Osteoblast (primary cell): ENCODE measurements at regions not wholly inside any gene's neighbourhood (a gene's known extent, or its start where the extent isn't known, plus 50 kb on each side); places are given as distances from the start of the nearest gene placed in this dataset.

Experiments used
- DNase-seq: peaks from one replicate; pipeline ENCODE4 v3.0.0; 2011; ENCODE audit warnings: low spot score, mixed read lengths; ENCODE audit not compliant: insufficient read length; ENCODE audit errors: missing footprints
- H2AFZ ChIP-seq: 2 replicates; pipeline ENCODE4 v1.6.0; 2011; ENCODE audit warnings: mild to moderate bottlenecking, low read length
- H3K27ac ChIP-seq: 2 replicates; pipeline ENCODE4 v1.5.1; 2011; ENCODE audit warnings: mild to moderate bottlenecking, low read depth, low read length, moderate library complexity
- H3K27me3 ChIP-seq: 2 replicates; pipeline ENCODE4 v1.6.0; 2012; ENCODE audit warnings: mild to moderate bottlenecking, control low read depth, inconsistent platforms, low read length, moderate library complexity; ENCODE audit not compliant: insufficient read depth
- H3K36me3 ChIP-seq: 2 replicates; pipeline ENCODE4 v1.5.1; 2011; ENCODE audit warnings: mild to moderate bottlenecking, low read length, control low read depth, moderate library complexity; ENCODE audit not compliant: insufficient read depth
- H3K4me1 ChIP-seq: 2 replicates; pipeline ENCODE4 v1.5.1; 2011; ENCODE audit warnings: mild to moderate bottlenecking, low read length, control low read depth, moderate library complexity; ENCODE audit not compliant: insufficient read depth
- H3K4me2 ChIP-seq: 2 replicates; pipeline ENCODE4 v1.6.0; 2011; ENCODE audit warnings: mild to moderate bottlenecking, low read length; ENCODE audit not compliant: insufficient read depth
- H3K4me3 ChIP-seq: fragments of 200-600 bp; sonication (generic); 3 replicates; pipeline ENCODE4 v1.5.1; 2012; ENCODE audit warnings: mild to moderate bottlenecking, low read length, inconsistent platforms; ENCODE audit not compliant: insufficient read depth
- H3K79me2 ChIP-seq: 2 replicates; pipeline ENCODE4 v1.6.0; 2012; ENCODE audit warnings: mild to moderate bottlenecking, low read length, control low read depth, inconsistent platforms; ENCODE audit not compliant: insufficient read depth
- H3K9me3 ChIP-seq: 2 replicates; pipeline ENCODE4 v1.5.1; 2011; ENCODE audit warnings: low read depth, low read length, control low read depth
- H4K20me1 ChIP-seq: 2 replicates; pipeline ENCODE4 v1.6.0; 2012; ENCODE audit warnings: mild to moderate bottlenecking, low read length, control low read depth; ENCODE audit not compliant: insufficient read depth
- TF ChIP-seq, protein P1 (sequence below): IDR thresholded peaks from 2 replicates; pipeline ENCODE4 v1.5.1; 2011; ENCODE audit warnings: mild to moderate bottlenecking, low read depth, low read length, moderate library complexity; ENCODE audit errors: extremely low read depth

DNA sequence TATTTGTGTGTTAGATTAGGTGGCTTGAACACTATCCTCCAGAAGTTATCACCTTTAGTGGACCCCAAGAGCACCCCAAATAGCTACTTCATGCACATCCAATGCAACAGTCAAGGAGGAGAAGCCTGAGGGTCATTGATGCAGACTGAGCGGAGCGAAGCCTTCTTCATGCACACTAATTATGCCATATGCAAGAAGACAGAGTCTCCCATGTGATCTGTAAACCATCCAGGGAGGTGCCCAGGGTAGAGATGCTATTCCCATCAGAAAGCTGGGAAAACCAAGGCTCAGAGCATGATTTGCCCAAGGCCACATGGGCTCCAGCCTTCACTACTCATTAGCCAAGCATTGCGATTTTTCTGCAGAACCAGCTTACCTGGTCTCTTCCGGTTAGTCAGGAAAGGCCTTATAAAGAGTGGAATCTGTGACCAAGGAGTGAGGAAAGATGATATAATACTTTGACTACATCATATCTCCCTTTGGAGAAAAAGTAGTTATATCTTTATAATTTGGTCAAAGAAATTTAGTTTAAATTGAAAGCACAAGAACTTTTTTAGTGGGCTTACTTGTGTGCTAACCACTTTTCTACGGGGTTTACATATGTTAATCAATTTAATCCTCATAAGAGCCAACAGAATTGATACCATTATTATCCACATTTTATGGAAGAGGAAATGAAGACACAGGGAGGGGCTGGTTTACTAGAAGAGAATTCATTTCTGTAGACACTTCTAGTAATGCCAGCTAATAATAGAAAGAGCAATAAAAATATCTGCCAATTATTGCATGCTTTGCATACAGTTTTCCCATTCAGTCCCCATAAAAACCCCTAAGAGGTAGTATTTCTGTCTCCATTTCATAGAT, 220.0 kb downstream of the ESM1 start:
- Histone ChIP-seq H3K27me3 (no peaks in the 10 kb centered on the region), H3K27ac (no peak overlapping the region), H2AFZ (no peak overlapping the region), H3K4me1 (peaks cover 20% of the 10 kb centered on the region), H4K20me1 (no peaks in the 10 kb centered on the region), H3K36me3 (no peaks in the 10 kb centered on the region), H3K4me3 (no peak overlapping the region), H3K79me2 (no peaks in the 10 kb centered on the region), H3K4me2 (no peak overlapping the region), H3K9me3 (no peaks in the 10 kb centered on the region)
- DNase-seq = no peak
- TF ChIP-seq, protein P1, sequence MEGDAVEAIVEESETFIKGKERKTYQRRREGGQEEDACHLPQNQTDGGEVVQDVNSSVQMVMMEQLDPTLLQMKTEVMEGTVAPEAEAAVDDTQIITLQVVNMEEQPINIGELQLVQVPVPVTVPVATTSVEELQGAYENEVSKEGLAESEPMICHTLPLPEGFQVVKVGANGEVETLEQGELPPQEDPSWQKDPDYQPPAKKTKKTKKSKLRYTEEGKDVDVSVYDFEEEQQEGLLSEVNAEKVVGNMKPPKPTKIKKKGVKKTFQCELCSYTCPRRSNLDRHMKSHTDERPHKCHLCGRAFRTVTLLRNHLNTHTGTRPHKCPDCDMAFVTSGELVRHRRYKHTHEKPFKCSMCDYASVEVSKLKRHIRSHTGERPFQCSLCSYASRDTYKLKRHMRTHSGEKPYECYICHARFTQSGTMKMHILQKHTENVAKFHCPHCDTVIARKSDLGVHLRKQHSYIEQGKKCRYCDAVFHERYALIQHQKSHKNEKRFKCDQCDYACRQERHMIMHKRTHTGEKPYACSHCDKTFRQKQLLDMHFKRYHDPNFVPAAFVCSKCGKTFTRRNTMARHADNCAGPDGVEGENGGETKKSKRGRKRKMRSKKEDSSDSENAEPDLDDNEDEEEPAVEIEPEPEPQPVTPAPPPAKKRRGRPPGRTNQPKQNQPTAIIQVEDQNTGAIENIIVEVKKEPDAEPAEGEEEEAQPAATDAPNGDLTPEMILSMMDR = no peak

DNA sequence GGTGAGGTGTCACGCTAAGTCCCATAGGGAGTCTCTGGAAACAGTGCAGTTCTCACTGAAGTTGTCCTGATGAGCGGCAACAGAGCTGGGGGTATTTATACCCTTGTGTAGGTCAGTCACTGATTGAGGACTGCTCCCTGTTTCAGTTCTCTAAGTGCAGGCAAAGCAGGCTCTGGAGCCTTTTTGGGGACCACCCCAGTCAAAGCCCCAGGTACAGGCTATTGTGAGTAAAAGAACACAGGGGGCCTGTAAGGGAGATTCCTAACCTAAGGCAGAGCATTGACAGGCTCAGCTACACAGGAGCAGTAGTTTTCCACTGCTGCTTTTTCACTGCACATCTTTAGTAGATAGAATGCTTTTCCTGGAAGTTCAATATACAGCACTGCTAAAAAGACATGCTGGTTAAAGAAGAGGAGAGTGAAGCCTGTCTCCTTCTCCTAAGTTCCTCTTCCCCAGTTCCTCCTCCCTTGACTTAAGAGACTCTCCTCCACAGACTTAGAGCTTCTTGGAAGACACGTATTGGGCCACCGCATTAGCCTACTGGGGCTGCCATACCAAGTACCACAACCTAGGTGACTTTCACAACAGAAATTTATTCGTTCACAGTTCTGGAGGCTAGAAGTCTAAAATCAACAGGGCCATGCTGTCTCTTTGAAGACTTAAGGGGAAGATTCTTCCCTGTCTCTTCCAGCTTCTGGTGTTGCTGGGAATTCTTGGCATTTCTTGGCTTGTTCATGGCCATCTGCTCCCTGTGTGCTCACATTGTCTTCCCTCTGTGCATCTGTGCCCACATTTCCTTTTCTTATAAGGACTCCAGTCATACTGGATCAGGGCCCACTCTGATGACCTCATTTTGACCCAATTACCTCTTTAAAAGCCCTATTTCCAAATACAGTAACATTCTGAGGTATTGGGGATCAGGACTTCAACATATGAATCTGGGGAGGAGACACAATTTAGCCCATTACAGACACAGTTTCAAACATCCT, 221.0 kb downstream of the ESM1 start:
- H2AFZ ChIP-seq = no peak overlapping the region
- H3K27ac ChIP-seq = no peak overlapping the region
- DNase-seq = no peak

DNA sequence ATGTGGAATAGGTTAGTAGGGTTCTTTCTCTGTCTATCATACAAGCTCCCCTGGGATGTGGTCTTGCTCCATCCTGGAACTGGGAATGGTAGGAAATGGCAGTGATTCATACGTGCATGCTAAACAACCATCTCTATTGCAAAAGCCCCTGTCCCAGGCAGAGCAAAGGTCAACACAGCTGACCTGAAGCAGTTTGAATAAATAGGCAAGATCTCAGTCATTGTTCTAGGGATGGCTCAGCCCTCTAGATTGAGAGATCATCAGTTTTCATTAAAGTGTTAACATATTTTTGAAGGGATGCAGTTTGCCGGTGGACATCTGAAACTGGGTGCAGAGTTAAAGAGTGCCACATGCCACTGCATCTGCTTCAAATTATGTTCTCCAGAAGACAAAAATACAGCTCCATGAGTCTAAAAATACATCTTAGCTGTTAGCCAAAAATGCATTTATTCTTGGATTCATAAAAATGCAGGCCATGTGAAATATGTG, 224.1 kb downstream of the ESM1 start:
- H3K9me3 ChIP-seq = no peaks in the 10 kb centered on the region
- H3K27ac ChIP-seq = peak overlapping the region; percentile 86
- H4K20me1 ChIP-seq = no peaks in the 10 kb centered on the region
- no peak overlapping the region for H2AFZ ChIP-seq
- TF ChIP-seq, protein P1 = no peak
- no peaks in the 10 kb centered on the region for H3K79me2 ChIP-seq
- no peaks in the 10 kb centered on the region for H3K27me3 ChIP-seq
- H3K4me3 ChIP-seq = no peak overlapping the region
- H3K36me3 ChIP-seq = no peaks in the 10 kb centered on the region
- H3K4me1 ChIP-seq = peaks cover 43% of the 10 kb centered on the region
- H3K4me2 ChIP-seq = peak overlapping the region; percentile 34
- peak; percentile 51 for DNase-seq

More for the DNA sequence above, 221.0 kb downstream of the ESM1 start:
- peaks cover 25% of the 10 kb centered on the region for H3K4me1 ChIP-seq
- no peaks in the 10 kb centered on the region for H3K27me3 ChIP-seq
- no peak overlapping the region for H3K4me3 ChIP-seq
- TF ChIP-seq, protein P1 = no peak
- H4K20me1 ChIP-seq = no peaks in the 10 kb centered on the region
- H3K36me3 ChIP-seq = no peaks in the 10 kb centered on the region
- H3K4me2 ChIP-seq = no peak overlapping the region
- H3K9me3 ChIP-seq = no peaks in the 10 kb centered on the region
- H3K79me2 ChIP-seq = no peaks in the 10 kb centered on the region
